MM.1S (cell line): ENCODE measurements at regions not wholly inside any gene's neighbourhood (a gene's known extent, or its start where the extent isn't known, plus 50 kb on each side); places are given as distances from the start of the nearest gene placed in this dataset.

Source experiments
- DNase-seq: peaks from one replicate; pipeline ENCODE4 v3.0.0-alpha.2; 2015
- H2AFZ ChIP-seq: fragments of 300-600 bp; sonication (generic); 2 replicates; pipeline ENCODE4 v1.6.0; 2016; ENCODE audit warnings: antibody characterized with exemption, low read length
- H3F3A ChIP-seq: fragments of 300-600 bp; sonication (generic); 2 replicates; pipeline ENCODE4 v1.6.1; 2016; ENCODE audit warnings: mild to moderate bottlenecking, antibody characterized with exemption, low read length, moderate library complexity, mixed read lengths; ENCODE audit not compliant: insufficient read depth
- H3K27ac ChIP-seq: fragments of 300-600 bp; sonication (generic); 2 replicates; pipeline ENCODE4 v1.5.1; 2016; ENCODE audit warnings: mild to moderate bottlenecking, low read length
- H3K27me3 ChIP-seq: fragments of 300-600 bp; sonication (generic); replicated peaks from 2 replicates; pipeline ENCODE4 v1.6.0; 2016; ENCODE audit warnings: low read length; ENCODE audit not compliant: insufficient read depth
- H3K36me3 ChIP-seq: fragments of 300-600 bp; sonication (generic); replicated peaks from 2 replicates; pipeline ENCODE4 v1.6.1; 2016; ENCODE audit warnings: mild to moderate bottlenecking, low read length, mixed read lengths; ENCODE audit not compliant: insufficient read depth
- H3K4me1 ChIP-seq: fragments of 300-600 bp; sonication (generic); 2 replicates; pipeline ENCODE4 v1.6.1; 2016; ENCODE audit warnings: low read length, mixed read lengths
- H3K4me2 ChIP-seq: fragments of 300-600 bp; sonication (generic); 2 replicates; pipeline ENCODE4 v1.6.0; 2016; ENCODE audit warnings: low read depth, low read length
- H3K4me3 ChIP-seq: fragments of 300-600 bp; sonication (generic); 2 replicates; pipeline ENCODE4 v1.5.1; 2016; ENCODE audit warnings: low read length, mixed read lengths
- H3K79me2 ChIP-seq: fragments of 300-600 bp; sonication (generic); 2 replicates; pipeline ENCODE4 v1.6.1; 2016; ENCODE audit warnings: mixed run types, low read length, mixed read lengths
- H3K9ac ChIP-seq: fragments of 300-600 bp; sonication (generic); 2 replicates; pipeline ENCODE4 v1.6.1; 2016; ENCODE audit warnings: low read length, mixed read lengths
- H3K9me2 ChIP-seq: fragments of 300-600 bp; sonication (generic); replicated peaks from 2 replicates; pipeline ENCODE4 v1.6.1; 2016; ENCODE audit warnings: mild to moderate bottlenecking, low read length, mixed read lengths; ENCODE audit not compliant: insufficient read depth
- H3K9me3 ChIP-seq: fragments of 300-600 bp; sonication (generic); replicated peaks from 2 replicates; pipeline ENCODE4 v1.6.1; 2016; ENCODE audit warnings: mild to moderate bottlenecking, low read length, mixed read lengths; ENCODE audit not compliant: insufficient read depth
- H4K20me1 ChIP-seq: fragments of 300-600 bp; sonication (generic); 2 replicates; pipeline ENCODE4 v1.6.1; 2016; ENCODE audit warnings: mild to moderate bottlenecking, low read length, moderate library complexity, mixed read lengths; ENCODE audit not compliant: insufficient read depth
- CTCF ChIP-seq: fragments of 300-600 bp; sonication (generic); IDR thresholded peaks from 2 replicates; pipeline ENCODE4 v1.5.1; 2016; ENCODE audit warnings: antibody characterized with exemption, low read length, mixed read lengths
- EZH2 ChIP-seq: fragments of 300-600 bp; sonication (generic); optimal IDR thresholded peaks from 2 replicates; pipeline ENCODE3; 2017; ENCODE audit warnings: low read depth, mild to moderate bottlenecking, antibody characterized with exemption, low read length, mixed read lengths
- EZH2phosphoT487 ChIP-seq: fragments of 300-600 bp; sonication (generic); IDR thresholded peaks from 2 replicates; pipeline ENCODE4 v1.6.1; 2018; ENCODE audit warnings: antibody characterized with exemption, low read length

GRCh38 chr7:156401617-156402016, 239.0 kb upstream of the RNF32 start:
- Histone ChIP-seq H3K27me3 (no peaks in the 10 kb centered on the region), H3K79me2 (no peaks in the 10 kb centered on the region), H2AFZ (peak overlapping the region; percentile 26), H3F3A (no peaks in the 10 kb centered on the region), H3K9me2 (no peaks in the 10 kb centered on the region), H3K9ac (peak overlapping the region; percentile 18; the same call in 1 of the 2 replicates), H4K20me1 (no peaks in the 10 kb centered on the region), H3K36me3 (no peaks in the 10 kb centered on the region), H3K9me3 (no peaks in the 10 kb centered on the region), H3K27ac (no peak overlapping the region), H3K4me2 (peak overlapping the region; percentile 16; the same call in 1 of the 2 replicates), H3K4me3 (peak overlapping the region; percentile 42), H3K4me1 (no peaks in the 10 kb centered on the region)
- no peak for TF ChIP-seq EZH2phosphoT487
- no peak for TF ChIP-seq CTCF
- DNase-seq = no peak

GRCh38 chr7:156400046-156400445, 240.5 kb upstream of the RNF32 start:
- Histone ChIP-seq H3K9me3 (no peaks in the 10 kb centered on the region), H3K36me3 (no peaks in the 10 kb centered on the region), H3K27me3 (no peaks in the 10 kb centered on the region), H3K9me2 (no peaks in the 10 kb centered on the region), H3K9ac (no peak overlapping the region), H3K27ac (no peak overlapping the region), H2AFZ (no peak overlapping the region), H3K79me2 (no peaks in the 10 kb centered on the region), H3K4me3 (no peak overlapping the region), H3K4me2 (no peak overlapping the region), H4K20me1 (no peaks in the 10 kb centered on the region), H3F3A (no peaks in the 10 kb centered on the region), H3K4me1 (no peaks in the 10 kb centered on the region)
- no peak for DNase-seq
- TF ChIP-seq CTCF = no peak
- TF ChIP-seq EZH2 = no peak
- TF ChIP-seq EZH2phosphoT487 = no peak

GRCh38 chr7:156397249-156397648, 243.3 kb upstream of the RNF32 start:
- no peaks in the 10 kb centered on the region for H3K9me3 ChIP-seq
- H3F3A ChIP-seq = no peaks in the 10 kb centered on the region
- no peak for DNase-seq
- no peaks in the 10 kb centered on the region for H3K79me2 ChIP-seq
- H3K9ac ChIP-seq = no peak overlapping the region
- no peaks in the 10 kb centered on the region for H3K4me1 ChIP-seq
- no peaks in the 10 kb centered on the region for H3K27me3 ChIP-seq
- H3K4me3 ChIP-seq = no peak overlapping the region
- H3K9me2 ChIP-seq = no peaks in the 10 kb centered on the region
- H3K4me2 ChIP-seq = no peak overlapping the region
- H3K27ac ChIP-seq = no peak overlapping the region
- no peak for TF ChIP-seq EZH2
- no peak for TF ChIP-seq CTCF
- no peaks in the 10 kb centered on the region for H3K36me3 ChIP-seq
- no peaks in the 10 kb centered on the region for H4K20me1 ChIP-seq
- H2AFZ ChIP-seq = no peak overlapping the region
